ENCODE measurements at regions not wholly inside any gene's neighbourhood (a gene's known extent, or its start where the extent isn't known, plus 50 kb on each side); places are given as distances from the start of the nearest gene placed in this dataset.

- H3K27me3 ChIP-seq (ENCODE audit: control insufficient read depth in 1 of 2, insufficient read depth in 2 of 2, low read length in 2 of 2), result peaks cover 0 to 15% of the 10 kb centered on the region in 2 experiments; a peak in 2 of 5 replicates
- in situ Hi-C loops (cut with HindIII; ENCODE audit: extremely low pct_ligation_motif_present, low pct_unique_long_range_greater_than_20kb) (loop anchor here (25.0 kb wide), 1 partner anchor 1212 kb away; no protein-coding TSS in a partner anchor), intact Hi-C loops (cut with micrococcal nuclease; ENCODE audit: unreplicated experiment) (loop anchor here (2.0 kb wide), 1 partner anchor 1213 kb away; no protein-coding TSS in a partner anchor)
- no peak for ATAC-seq
- no peaks in the 10 kb centered on the region for H3K4me1 ChIP-seq (ENCODE audit: insufficient read depth, low read length)
- H3K79me2 ChIP-seq (ENCODE audit: insufficient read depth, low read length), result no peaks in the 10 kb centered on the region
- POLR2A ChIA-PET, result no interaction called here
- 3% methylated on average over 3 of the region's 3 CpGs for WGBS (ENCODE audit: low lambda C conversion rate)
- H3K4me2 ChIP-seq (ENCODE audit: low read depth, low read length), result no peak overlapping the region
- no peak overlapping the region for H3K27ac ChIP-seq (ENCODE audit: extremely low read length, insufficient read depth, low read length)
- no peak overlapping the region for H2AFZ ChIP-seq (ENCODE audit: low read length)
- CTCF ChIA-PET (ENCODE audit: low intra/inter-chr PET ratio, low total read pairs), result no interaction called here
- FAIRE-seq, result no peak
- BruUV-seq (replicated peaks), result no TSS peak
- no peaks in the 10 kb centered on the region for H4K20me1 ChIP-seq (ENCODE audit: insufficient read depth, low read length)
- H3K9ac ChIP-seq (ENCODE audit: insufficient read depth, low read depth, low read length), result no peak overlapping the region
- no peaks in the 10 kb centered on the region for H3K9me3 ChIP-seq (ENCODE audit: low read length)
- no peaks in the 10 kb centered on the region for H3K36me3 ChIP-seq (replicated peaks in 1 of 2; ENCODE audit: control insufficient read depth in 1 of 2, insufficient read depth in 2 of 2, low read length in 2 of 2)
- TF ChIP-seq NCOA1 (CRISPR knock-in tag; IDR thresholded peaks at IDR 0.05) (no peak), ZNF24 (IDR thresholded peaks at IDR 0.05) (no peak)
- no peak for DNase-seq (ENCODE audit: low spot score)
- H3K4me3 ChIP-seq (replicated peaks in 1 of 3; ENCODE audit: insufficient read depth in 1 of 3, low read depth in 2 of 3, low read length in 3 of 3), result no peak overlapping the region
These were observed 74.1 kb upstream of the PRKG1 start for GRCh38 chr10:51000164-51000563.

GRCh38 chr10:51000976-51001375 is 73.3 kb upstream of the PRKG1 start:
- H3K4me2 ChIP-seq (ENCODE audit: low read depth, low read length), result no peak overlapping the region
- CTCF ChIA-PET (ENCODE audit: low intra/inter-chr PET ratio, low total read pairs), result interaction anchor here (0.9 to 1.3 kb wide), 2 partner anchors 63 to 212 kb away, joined by 3 to 4 read pairs; no protein-coding TSS in a partner anchor
- BruUV-seq (replicated peaks), result no TSS peak
- no peak overlapping the region for H3K4me3 ChIP-seq (replicated peaks in 1 of 3; ENCODE audit: insufficient read depth in 1 of 3, low read depth in 2 of 3, low read length in 3 of 3)
- POLR2A ChIA-PET, result no interaction called here
- WGBS (ENCODE audit: low lambda C conversion rate), result 4% methylated on average over 2 of the region's 2 CpGs
- no peaks in the 10 kb centered on the region for H3K9me3 ChIP-seq (ENCODE audit: low read length)
- no peaks in the 10 kb centered on the region for H4K20me1 ChIP-seq (ENCODE audit: insufficient read depth, low read length)
- no peak overlapping the region for H3K9ac ChIP-seq (ENCODE audit: insufficient read depth, low read depth, low read length)
- H3K36me3 ChIP-seq (replicated peaks in 1 of 2; ENCODE audit: control insufficient read depth in 1 of 2, insufficient read depth in 2 of 2, low read length in 2 of 2), result no peaks in the 10 kb centered on the region
- intact Hi-C loops (cut with micrococcal nuclease; ENCODE audit: unreplicated experiment), result loop anchor here (2.0 kb wide), 1 partner anchor 1212 kb away; no protein-coding TSS in a partner anchor
- no peaks in the 10 kb centered on the region for H3K4me1 ChIP-seq (ENCODE audit: insufficient read depth, low read length)
- ATAC-seq, result no peak
- no peak overlapping the region for H3K27ac ChIP-seq (ENCODE audit: extremely low read length, insufficient read depth, low read length)
- H2AFZ ChIP-seq (ENCODE audit: low read length), result no peak overlapping the region
- peaks cover 0 to 16% of the 10 kb centered on the region in 2 experiments; a peak in 2 of 5 replicates for H3K27me3 ChIP-seq (ENCODE audit: control insufficient read depth in 1 of 2, insufficient read depth in 2 of 2, low read length in 2 of 2)
- in situ Hi-C loops (cut with HindIII; ENCODE audit: extremely low pct_ligation_motif_present, low pct_unique_long_range_greater_than_20kb), result loop anchor here (25.0 kb wide), 1 partner anchor 1211 kb away; no protein-coding TSS in a partner anchor
- no peak for DNase-seq (ENCODE audit: low spot score)
- no peaks in the 10 kb centered on the region for H3K79me2 ChIP-seq (ENCODE audit: insufficient read depth, low read length)
- FAIRE-seq, result no peak
- TF ChIP-seq PHF20 (CRISPR knock-in tag; IDR thresholded peaks at IDR 0.05) (no peak), ZNF749 (CRISPR knock-in tag; IDR thresholded peaks at IDR 0.05; ENCODE audit: borderline replicate concordance) (no peak), GATAD2A (CRISPR knock-in tag; IDR thresholded peaks at IDR 0.05) (no peak), ZNF792 (CRISPR knock-in tag; IDR thresholded peaks at IDR 0.05) (no peak), ZBTB8A (CRISPR knock-in tag; IDR thresholded peaks at IDR 0.05; ENCODE audit: borderline replicate concordance, low read depth) (no peak), THAP7 (CRISPR knock-in tag; IDR thresholded peaks at IDR 0.05) (no peak), ETS1 (CRISPR knock-in tag; IDR thresholded peaks at IDR 0.05) (no peak), ZNF263 (CRISPR knock-in tag; IDR thresholded peaks at IDR 0.05) (no peak), ZNF124 (CRISPR knock-in tag; IDR thresholded peaks at IDR 0.05) (no peak), ZFY (CRISPR knock-in tag; IDR thresholded peaks at IDR 0.05) (no peak), ZNF597 (CRISPR knock-in tag; IDR thresholded peaks at IDR 0.05) (no peak), ZNF589 (CRISPR knock-in tag; conservative IDR thresholded peaks at IDR 0.05) (no peak), ZNF503 (CRISPR knock-in tag; IDR thresholded peaks at IDR 0.05) (no peak), DNMT1 (CRISPR knock-in tag; IDR thresholded peaks at IDR 0.05) (no peak)
